ENCODE measurements at regions not wholly inside any gene's neighbourhood (a gene's known extent, or its start where the extent isn't known, plus 50 kb on each side); places are given as distances from the start of the nearest gene placed in this dataset.

DNA sequence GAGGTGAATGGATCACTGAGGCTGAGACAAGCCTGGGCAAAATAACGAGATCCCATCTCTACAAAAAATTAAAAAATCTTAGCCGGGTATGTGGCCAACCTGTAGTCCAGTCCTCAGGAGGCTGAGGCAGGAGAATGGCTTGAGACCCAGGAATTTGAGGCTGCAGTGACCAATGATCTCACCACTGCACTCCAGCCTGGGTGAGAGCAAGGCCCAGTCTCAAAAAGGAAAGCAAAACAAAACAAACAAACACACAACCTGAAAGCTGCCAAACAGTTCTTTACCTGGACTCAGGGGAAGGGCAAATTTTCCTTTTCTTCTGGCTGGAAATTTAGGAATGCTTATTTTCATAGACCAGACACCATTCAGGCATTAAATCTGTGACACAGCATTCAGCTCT, 163.1 kb upstream of the FAT1 start:
- Histone ChIP-seq H3K9ac (ENCODE audit: low read length) (no peak overlapping the region), H3K36me3 (replicated peaks in 1 of 2; ENCODE audit: control extremely low read depth in 1 of 2, control insufficient read depth in 1 of 2, extremely low read depth in 1 of 2, insufficient read depth in 2 of 2, low read length in 1 of 2) (no peaks in the 10 kb centered on the region), H3K4me2 (replicated peaks; ENCODE audit: low read depth, low read length, poor library complexity, severe bottlenecking) (no peak overlapping the region), H3K27me3 (replicated peaks in 1 of 4; ENCODE audit: control extremely low read depth in 1 of 4, control insufficient read depth in 3 of 4, insufficient read depth in 4 of 4, low read length in 3 of 4) (no peaks in the 10 kb centered on the region), H3K79me2 (ENCODE audit: control insufficient read depth, insufficient read depth, low read length) (no peaks in the 10 kb centered on the region), H3K4me1 (ENCODE audit: control insufficient read depth in 2 of 2, insufficient read depth in 2 of 2, low read length in 2 of 2) (no peaks in the 10 kb centered on the region), H3K4me3 (ENCODE audit: control extremely low read depth in 1 of 5, extremely low read depth in 1 of 5, insufficient read depth in 1 of 5, low read depth in 2 of 5, low read length in 4 of 5) (no peak overlapping the region), H3K27ac (ENCODE audit: low read length in 2 of 2) (no peak overlapping the region), H4K20me1 (ENCODE audit: control insufficient read depth, insufficient read depth, low read length, poor library complexity, severe bottlenecking) (no peaks in the 10 kb centered on the region), H3K9me3 (ENCODE audit: control extremely low read depth in 1 of 3, control insufficient read depth in 2 of 3, insufficient read depth in 1 of 3, low read length in 2 of 3) (peaks cover 0 to 21% (median 0%) of the 10 kb centered on the region in 3 donors), H2AFZ (ENCODE audit: insufficient read depth, low read depth, low read length, poor library complexity, severe bottlenecking) (no peak overlapping the region)
- ChIA-PET CTCF (no interaction called here), POLR2A (no interaction called here)
- no peak for DNase-seq
- H3K4me1 Mint-ChIP-seq = no peaks in the 10 kb centered on the region
- WGBS (ENCODE audit: insufficient coverage) = 100% methylated on average over 1 of the region's 2 CpGs
- TF ChIP-seq, protein P1, sequence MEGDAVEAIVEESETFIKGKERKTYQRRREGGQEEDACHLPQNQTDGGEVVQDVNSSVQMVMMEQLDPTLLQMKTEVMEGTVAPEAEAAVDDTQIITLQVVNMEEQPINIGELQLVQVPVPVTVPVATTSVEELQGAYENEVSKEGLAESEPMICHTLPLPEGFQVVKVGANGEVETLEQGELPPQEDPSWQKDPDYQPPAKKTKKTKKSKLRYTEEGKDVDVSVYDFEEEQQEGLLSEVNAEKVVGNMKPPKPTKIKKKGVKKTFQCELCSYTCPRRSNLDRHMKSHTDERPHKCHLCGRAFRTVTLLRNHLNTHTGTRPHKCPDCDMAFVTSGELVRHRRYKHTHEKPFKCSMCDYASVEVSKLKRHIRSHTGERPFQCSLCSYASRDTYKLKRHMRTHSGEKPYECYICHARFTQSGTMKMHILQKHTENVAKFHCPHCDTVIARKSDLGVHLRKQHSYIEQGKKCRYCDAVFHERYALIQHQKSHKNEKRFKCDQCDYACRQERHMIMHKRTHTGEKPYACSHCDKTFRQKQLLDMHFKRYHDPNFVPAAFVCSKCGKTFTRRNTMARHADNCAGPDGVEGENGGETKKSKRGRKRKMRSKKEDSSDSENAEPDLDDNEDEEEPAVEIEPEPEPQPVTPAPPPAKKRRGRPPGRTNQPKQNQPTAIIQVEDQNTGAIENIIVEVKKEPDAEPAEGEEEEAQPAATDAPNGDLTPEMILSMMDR (IDR thresholded peaks at IDR 0.05) = no peak
- no peak for TF ChIP-seq EZH2 (IDR thresholded peaks at IDR 0.05; ENCODE audit: borderline replicate concordance, insufficient read depth, low read depth, low read length, poor library complexity, severe bottlenecking)
- intact Hi-C loops (cut with micrococcal nuclease) = no loop called here
- H3K9me3 Mint-ChIP-seq (ENCODE audit: insufficient read depth) = peaks cover 2% of the 10 kb centered on the region
- no peak for ATAC-seq (ENCODE audit: low read depth)
- no peak overlapping the region for H3K27ac Mint-ChIP-seq
- H3K4me3 Mint-ChIP-seq = no peak overlapping the region
- no peaks in the 10 kb centered on the region for H3K27me3 Mint-ChIP-seq

- Histone ChIP-seq H3K27me3 (replicated peaks in 1 of 4; ENCODE audit: control extremely low read depth in 1 of 4, control insufficient read depth in 3 of 4, insufficient read depth in 4 of 4, low read length in 3 of 4) (no peaks in the 10 kb centered on the region), H3K4me1 (ENCODE audit: control insufficient read depth in 2 of 2, insufficient read depth in 2 of 2, low read length in 2 of 2) (no peaks in the 10 kb centered on the region), H3K9ac (ENCODE audit: low read length) (no peak overlapping the region), H4K20me1 (ENCODE audit: control insufficient read depth, insufficient read depth, low read length, poor library complexity, severe bottlenecking) (no peaks in the 10 kb centered on the region), H2AFZ (ENCODE audit: insufficient read depth, low read depth, low read length, poor library complexity, severe bottlenecking) (no peak overlapping the region), H3K36me3 (replicated peaks in 1 of 2; ENCODE audit: control extremely low read depth in 1 of 2, control insufficient read depth in 1 of 2, extremely low read depth in 1 of 2, insufficient read depth in 2 of 2, low read length in 1 of 2) (no peaks in the 10 kb centered on the region), H3K79me2 (ENCODE audit: control insufficient read depth, insufficient read depth, low read length) (no peaks in the 10 kb centered on the region), H3K4me3 (ENCODE audit: control extremely low read depth in 1 of 5, extremely low read depth in 1 of 5, insufficient read depth in 1 of 5, low read depth in 2 of 5, low read length in 4 of 5) (no peak overlapping the region), H3K27ac (ENCODE audit: low read length in 2 of 2) (no peak overlapping the region), H3K9me3 (ENCODE audit: control extremely low read depth in 1 of 3, control insufficient read depth in 2 of 3, insufficient read depth in 1 of 3, low read length in 2 of 3) (peaks cover 0 to 27% (median 0%) of the 10 kb centered on the region in 3 donors), H3K4me2 (replicated peaks; ENCODE audit: low read depth, low read length, poor library complexity, severe bottlenecking) (no peak overlapping the region)
- ChIA-PET CTCF (no interaction called here), POLR2A (no interaction called here)
- H3K27me3 Mint-ChIP-seq = no peaks in the 10 kb centered on the region
- ATAC-seq (ENCODE audit: low read depth) = no peak
- no peak overlapping the region for H3K4me3 Mint-ChIP-seq
- peaks cover 3% of the 10 kb centered on the region for H3K9me3 Mint-ChIP-seq (ENCODE audit: insufficient read depth)
- no peak overlapping the region for H3K27ac Mint-ChIP-seq
- no peak for DNase-seq
- 80% methylated on average over 3 of the region's 6 CpGs for WGBS (ENCODE audit: insufficient coverage)
- no peak for TF ChIP-seq EZH2 (IDR thresholded peaks at IDR 0.05; ENCODE audit: borderline replicate concordance, insufficient read depth, low read depth, low read length, poor library complexity, severe bottlenecking)
- TF ChIP-seq, protein P1 (IDR thresholded peaks at IDR 0.05) = no peak
- intact Hi-C loops (cut with micrococcal nuclease) = no loop called here
- H3K4me1 Mint-ChIP-seq = no peaks in the 10 kb centered on the region
Observed at GRCh38 chr4:186887291-186887700, 163.6 kb upstream of the FAT1 start.

Measured in B cell (primary cell).